HepG2 (cell line): ENCODE measurements at regions not wholly inside any gene's neighbourhood (a gene's known extent, or its start where the extent isn't known, plus 50 kb on each side); places are given as distances from the start of the nearest gene placed in this dataset.
A peak's percentile ranks its signal among the peaks of the same experiment; 100 is the strongest.

Source experiments
- GATA4 ChIP-seq: sonication (generic); IDR thresholded peaks from 2 replicates; pipeline ENCODE4 v1.6.1; 2016; ENCODE audit warnings: antibody characterized with exemption, low read depth, borderline replicate concordance
- HOXA9 ChIP-seq: sonication (generic); formaldehyde crosslinking; IDR thresholded peaks from 2 replicates; pipeline ENCODE4 v1.8.1; 2022; ENCODE audit warnings: missing genetic modification reagents, mild to moderate bottlenecking, moderate library complexity, borderline replicate concordance
- KAT8 ChIP-seq: IDR thresholded peaks from 2 replicates; pipeline ENCODE4 v1.6.1; 2016; ENCODE audit warnings: missing genetic modification reagents, missing compliant biosample characterization
- KMT2A ChIP-seq: sonication (generic); formaldehyde crosslinking; IDR thresholded peaks from 2 replicates; pipeline ENCODE4 v1.4.0; 2020; ENCODE audit warnings: missing genetic modification reagents
- MEF2D ChIP-seq: sonication (generic); formaldehyde crosslinking; IDR thresholded peaks from 2 replicates; pipeline ENCODE4 v1.5.1; 2020; ENCODE audit warnings: mild to moderate bottlenecking, missing genetic modification reagents
- NR2F2 ChIP-seq: IDR thresholded peaks from 2 replicates; pipeline ENCODE4 v1.6.1; 2012; ENCODE audit warnings: low read depth, inconsistent platforms, borderline replicate concordance
- PCBP2 ChIP-seq: fragments of 200-400 bp; formaldehyde crosslinking; optimal IDR thresholded peaks from 2 replicates; pipeline ENCODE3; 2018; ENCODE audit warnings: low read length, low read depth; ENCODE audit not compliant: poor library complexity, severe bottlenecking
- POLR2G ChIP-seq: fragments of 200-400 bp; formaldehyde crosslinking; IDR thresholded peaks from 2 replicates; pipeline ENCODE4 v1.6.1; 2018; ENCODE audit warnings: mild to moderate bottlenecking, low read depth, low read length, moderate library complexity
- SNAI1 ChIP-seq: sonication (generic); formaldehyde crosslinking; IDR thresholded peaks from 2 replicates; pipeline ENCODE4 v1.5.0; 2020; ENCODE audit warnings: mild to moderate bottlenecking, missing genetic modification reagents, borderline replicate concordance
- TAF1 ChIP-seq: sonication (generic); formaldehyde crosslinking; IDR thresholded peaks from 2 replicates; pipeline ENCODE4 v1.4.0; 2020; ENCODE audit warnings: missing genetic modification reagents
- ZKSCAN1 ChIP-seq: fragments of 150-350 bp; IDR thresholded peaks from 2 replicates; pipeline ENCODE4 v1.6.1; 2014; ENCODE audit warnings: low read length
- ZNF30 ChIP-seq: sonication (generic); formaldehyde crosslinking; IDR thresholded peaks from 2 replicates; pipeline ENCODE4 v1.5.0; 2020; ENCODE audit warnings: mild to moderate bottlenecking, missing genetic modification reagents
- ZNF577 ChIP-seq: sonication (generic); formaldehyde crosslinking; IDR thresholded peaks from 2 replicates; pipeline ENCODE4 v1.4.0; 2020; ENCODE audit warnings: mild to moderate bottlenecking, low read depth, missing genetic modification reagents, borderline replicate concordance
- ZNF644 ChIP-seq: IDR thresholded peaks from 2 replicates; pipeline ENCODE4 v1.6.1; 2016; ENCODE audit warnings: low read depth
- TF ChIP-seq, protein P1 (sequence below): sonication (generic); formaldehyde crosslinking; IDR thresholded peaks from 2 replicates; pipeline ENCODE4 v1.5.0; 2020; ENCODE audit warnings: mild to moderate bottlenecking, missing genetic modification reagents
- TF ChIP-seq, protein P2 (sequence below): sonication (generic); formaldehyde crosslinking; IDR thresholded peaks from 2 replicates; pipeline ENCODE4 v1.4.0; 2020; ENCODE audit warnings: mild to moderate bottlenecking, missing genetic modification reagents, borderline replicate concordance
- TF ChIP-seq, protein P3 (sequence below): sonication (generic); formaldehyde crosslinking; IDR thresholded peaks from 2 replicates; pipeline ENCODE4 v1.4.0; 2020; ENCODE audit warnings: mild to moderate bottlenecking, missing genetic modification reagents
- TF ChIP-seq, protein P4 (sequence below): IDR thresholded peaks from 2 replicates; pipeline ENCODE4 v1.6.1; 2016; ENCODE audit warnings: missing biosample characterization, missing genetic modification reagents, low read depth

DNA sequence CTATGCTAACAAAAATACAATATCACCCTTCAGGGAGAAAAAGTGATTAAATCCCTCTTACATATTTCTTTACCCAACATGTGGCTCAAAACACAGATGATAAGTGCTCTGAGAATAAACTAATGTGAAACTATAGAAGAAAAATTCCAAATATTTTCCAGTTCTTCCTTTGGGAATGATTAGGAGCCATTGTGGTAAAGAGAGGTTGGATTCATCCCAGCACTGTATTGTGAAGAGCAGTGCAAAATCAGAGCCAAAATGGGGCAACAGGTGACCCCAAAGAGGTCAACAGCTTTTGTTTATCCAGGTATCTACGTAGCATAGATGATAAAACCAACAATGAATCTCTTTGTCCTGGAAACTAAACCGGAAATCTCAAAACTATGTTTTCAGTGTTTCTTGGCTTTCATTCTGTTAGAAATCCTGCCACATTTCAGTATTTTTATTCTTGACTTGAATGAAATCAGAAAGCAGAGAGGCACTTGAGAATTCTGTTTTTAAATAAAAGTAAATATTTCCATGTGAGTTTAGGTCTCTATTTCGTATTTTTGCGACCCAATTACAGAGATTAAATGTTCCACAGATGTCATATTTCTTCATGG is 120.4 kb upstream of the FST start (continued):
- TF ChIP-seq, protein P1, sequence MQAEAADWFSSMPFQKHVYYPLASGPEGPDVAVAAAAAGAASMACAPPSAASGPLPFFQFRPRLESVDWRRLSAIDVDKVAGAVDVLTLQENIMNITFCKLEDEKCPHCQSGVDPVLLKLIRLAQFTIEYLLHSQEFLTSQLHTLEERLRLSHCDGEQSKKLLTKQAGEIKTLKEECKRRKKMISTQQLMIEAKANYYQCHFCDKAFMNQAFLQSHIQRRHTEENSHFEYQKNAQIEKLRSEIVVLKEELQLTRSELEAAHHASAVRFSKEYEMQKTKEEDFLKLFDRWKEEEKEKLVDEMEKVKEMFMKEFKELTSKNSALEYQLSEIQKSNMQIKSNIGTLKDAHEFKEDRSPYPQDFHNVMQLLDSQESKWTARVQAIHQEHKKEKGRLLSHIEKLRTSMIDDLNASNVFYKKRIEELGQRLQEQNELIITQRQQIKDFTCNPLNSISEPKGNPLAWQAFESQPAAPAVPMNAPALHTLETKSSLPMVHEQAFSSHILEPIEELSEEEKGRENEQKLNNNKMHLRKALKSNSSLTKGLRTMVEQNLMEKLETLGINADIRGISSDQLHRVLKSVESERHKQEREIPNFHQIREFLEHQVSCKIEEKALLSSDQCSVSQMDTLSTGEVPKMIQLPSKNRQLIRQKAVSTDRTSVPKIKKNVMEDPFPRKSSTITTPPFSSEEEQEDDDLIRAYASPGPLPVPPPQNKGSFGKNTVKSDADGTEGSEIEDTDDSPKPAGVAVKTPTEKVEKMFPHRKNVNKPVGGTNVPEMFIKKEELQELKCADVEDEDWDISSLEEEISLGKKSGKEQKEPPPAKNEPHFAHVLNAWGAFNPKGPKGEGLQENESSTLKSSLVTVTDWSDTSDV, result no peak
- no peak for TF ChIP-seq ZNF644
- TF ChIP-seq KAT8, result no peak
- no peak for TF ChIP-seq GATA4
- TF ChIP-seq, protein P2, sequence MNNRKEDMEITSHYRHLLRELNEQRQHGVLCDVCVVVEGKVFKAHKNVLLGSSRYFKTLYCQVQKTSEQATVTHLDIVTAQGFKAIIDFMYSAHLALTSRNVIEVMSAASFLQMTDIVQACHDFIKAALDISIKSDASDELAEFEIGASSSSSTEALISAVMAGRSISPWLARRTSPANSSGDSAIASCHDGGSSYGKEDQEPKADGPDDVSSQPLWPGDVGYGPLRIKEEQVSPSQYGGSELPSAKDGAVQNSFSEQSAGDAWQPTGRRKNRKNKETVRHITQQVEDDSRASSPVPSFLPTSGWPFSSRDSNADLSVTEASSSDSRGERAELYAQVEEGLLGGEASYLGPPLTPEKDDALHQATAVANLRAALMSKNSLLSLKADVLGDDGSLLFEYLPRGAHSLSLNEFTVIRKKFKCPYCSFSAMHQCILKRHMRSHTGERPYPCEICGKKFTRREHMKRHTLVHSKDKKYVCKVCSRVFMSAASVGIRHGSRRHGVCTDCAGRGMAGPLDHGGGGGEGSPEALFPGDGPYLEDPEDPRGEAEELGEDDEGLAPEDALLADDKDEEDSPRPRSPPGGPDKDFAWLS, result no peak
- no peak for TF ChIP-seq ZNF577 (CRISPR knock-in tag)
- no peak for TF ChIP-seq ZNF30 (CRISPR knock-in tag)
- TF ChIP-seq ZKSCAN1, result no peak
- no peak for TF ChIP-seq POLR2G
- TF ChIP-seq KMT2A, result no peak
- TF ChIP-seq MEF2D (CRISPR knock-in tag), result no peak
- TF ChIP-seq HOXA9 (CRISPR knock-in tag), result no peak
- 0 out of 2 replicates have a peak, but pooled peaks have one; percentile 26 for TF ChIP-seq NR2F2
- TF ChIP-seq, protein P3, sequence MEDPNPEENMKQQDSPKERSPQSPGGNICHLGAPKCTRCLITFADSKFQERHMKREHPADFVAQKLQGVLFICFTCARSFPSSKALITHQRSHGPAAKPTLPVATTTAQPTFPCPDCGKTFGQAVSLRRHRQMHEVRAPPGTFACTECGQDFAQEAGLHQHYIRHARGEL (CRISPR knock-in tag), result no peak
- TF ChIP-seq PCBP2, result no peak
- TF ChIP-seq SNAI1 (CRISPR knock-in tag), result no peak
- no peak for TF ChIP-seq TAF1 (CRISPR knock-in tag)
- TF ChIP-seq, protein P4, sequence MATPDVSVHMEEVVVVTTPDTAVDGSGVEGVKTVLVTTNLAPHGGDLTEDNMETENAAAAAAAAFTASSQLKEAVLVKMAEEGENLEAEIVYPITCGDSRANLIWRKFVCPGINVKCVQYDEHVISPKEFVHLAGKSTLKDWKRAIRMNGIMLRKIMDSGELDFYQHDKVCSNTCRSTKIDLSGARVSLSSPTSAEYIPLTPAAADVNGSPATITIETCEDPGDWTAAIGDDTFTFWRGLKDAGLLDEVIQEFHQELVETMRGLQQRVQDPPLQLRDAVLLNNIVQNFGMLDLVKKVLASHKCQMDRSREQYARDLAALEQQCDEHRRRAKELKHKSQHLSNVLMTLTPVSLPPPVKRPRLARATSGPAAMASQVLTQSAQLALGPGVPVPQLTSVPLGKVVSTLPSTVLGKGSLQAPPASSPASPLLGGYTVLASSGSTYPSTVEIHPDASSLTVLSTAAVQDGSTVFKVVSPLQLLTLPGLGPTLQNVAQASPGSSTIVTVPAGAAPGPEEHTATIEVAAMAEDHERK (CRISPR knock-in tag), result no peak
